ENCODE measurements at regions not wholly inside any gene's neighbourhood (a gene's known extent, or its start where the extent isn't known, plus 50 kb on each side); places are given as distances from the start of the nearest gene placed in this dataset.

DNA sequence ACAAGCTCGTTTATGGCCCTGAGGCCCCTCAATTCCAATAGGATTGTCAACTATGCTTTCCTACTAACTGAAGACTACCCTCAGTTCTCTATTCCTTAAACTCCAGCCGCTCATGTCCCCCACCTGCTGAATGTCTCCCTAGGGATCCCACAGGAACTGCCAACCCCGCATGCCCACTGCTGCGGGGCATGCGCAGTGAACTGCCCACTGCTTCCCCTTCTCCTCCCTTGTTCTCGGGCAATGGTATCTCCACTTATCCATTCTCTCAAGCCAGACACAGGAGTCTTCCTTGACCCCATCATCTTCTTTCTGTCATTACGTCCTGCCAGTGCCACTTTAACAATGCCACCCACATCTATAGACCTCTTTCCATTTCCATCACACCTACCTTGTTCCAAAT, 90.0 kb downstream of the FGF18 start:
- Histone ChIP-seq H3F3A (ENCODE audit: insufficient read depth) (no peaks in the 10 kb centered on the region), H3K4me3 (no peak overlapping the region), H4K20me1 (ENCODE audit: insufficient read depth) (no peaks in the 10 kb centered on the region), H3K79me2 (ENCODE audit: insufficient read depth) (no peaks in the 10 kb centered on the region), H2AFZ (no peak overlapping the region), H3K27ac (no peak overlapping the region), H3K9me3 (ENCODE audit: low read depth) (no peaks in the 10 kb centered on the region), H3K4me1 (ENCODE audit: insufficient read depth) (no peaks in the 10 kb centered on the region), H3K9ac (no peak overlapping the region), H3K27me3 (replicated peaks; ENCODE audit: insufficient read depth) (no peaks in the 10 kb centered on the region; the same call in 1 of the 2 replicates), H3K9me2 (ENCODE audit: insufficient read depth) (no peaks in the 10 kb centered on the region), H3K4me2 (ENCODE audit: unreplicated experiment) (no peak overlapping the region), H3K36me3 (ENCODE audit: low read depth) (no peaks in the 10 kb centered on the region)
- TF ChIP-seq EZH2 (IDR thresholded peaks at IDR 0.05; ENCODE audit: insufficient read depth, poor library complexity, severe bottlenecking) (no peak), EZH2phosphoT487 (IDR thresholded peaks at IDR 0.05; ENCODE audit: insufficient read depth, low read depth) (no peak)
- no peak for DNase-seq
- WGBS, 2 experiments (ENCODE audit: low coverage in 1 of 2, low lambda C conversion rate in 2 of 2, missing lambda C conversion rate in 2 of 2), result 77 to 83% methylated on average over 7 of the region's 7 CpGs
- in situ Hi-C loops (cut with MboI), result no loop called here

DNA sequence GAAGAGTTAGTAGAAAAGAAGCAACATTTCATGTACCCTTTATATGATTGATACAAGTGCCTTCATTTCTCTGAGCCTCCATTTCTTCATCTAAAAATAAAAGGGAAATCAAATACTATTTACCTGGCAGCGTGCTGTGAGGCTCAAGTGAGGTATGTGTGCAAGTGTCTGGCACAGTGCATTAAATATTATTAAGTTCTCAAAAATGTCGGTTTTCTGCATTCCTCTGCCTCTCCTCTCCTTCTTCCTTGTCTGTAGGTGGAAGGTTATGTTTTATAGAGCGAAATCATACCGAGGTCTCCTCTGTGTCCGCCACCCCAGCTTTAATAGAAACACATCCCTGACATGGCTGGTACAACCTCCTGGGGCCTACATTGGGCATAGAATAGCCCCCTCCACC, 93.0 kb downstream of the FGF18 start:
- WGBS, 2 experiments (ENCODE audit: low coverage in 1 of 2, low lambda C conversion rate in 2 of 2, missing lambda C conversion rate in 2 of 2), result 85 to 86% methylated on average over 5 of the region's 5 CpGs
- no peak for TF ChIP-seq EZH2phosphoT487 (IDR thresholded peaks at IDR 0.05; ENCODE audit: insufficient read depth, low read depth)
- no peak for TF ChIP-seq EZH2 (IDR thresholded peaks at IDR 0.05; ENCODE audit: insufficient read depth, poor library complexity, severe bottlenecking)
- no peak overlapping the region for H3K27ac ChIP-seq

DNA sequence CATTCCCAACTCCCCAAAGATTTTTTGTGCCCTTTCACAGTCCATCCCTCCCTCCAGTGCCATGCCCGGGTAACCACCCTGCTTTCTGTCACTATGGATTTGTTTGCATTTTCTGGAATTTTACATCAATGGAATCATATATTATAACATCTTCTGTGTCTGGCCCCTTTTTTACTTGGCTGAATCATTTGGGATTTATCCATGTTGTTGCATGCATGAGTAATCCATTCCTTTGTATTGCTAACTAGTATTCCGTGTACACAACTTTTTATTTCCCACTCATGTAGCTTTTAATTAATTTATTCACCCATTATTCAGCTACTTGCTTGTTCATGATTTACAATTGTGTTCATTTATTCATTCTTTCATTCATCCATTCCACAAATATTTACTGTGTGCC, 94.1 kb downstream of the FGF18 start:
- in situ Hi-C loops (cut with MboI), result no loop called here

More for the DNA sequence above, 93.0 kb downstream of the FGF18 start:
- Histone ChIP-seq H3K4me2 (ENCODE audit: unreplicated experiment) (no peak overlapping the region), H3K4me1 (ENCODE audit: insufficient read depth) (no peaks in the 10 kb centered on the region), H3K27me3 (replicated peaks; ENCODE audit: insufficient read depth) (no peaks in the 10 kb centered on the region; the same call in 1 of the 2 replicates), H3K9ac (no peak overlapping the region), H3K36me3 (ENCODE audit: low read depth) (no peaks in the 10 kb centered on the region), H3K9me3 (ENCODE audit: low read depth) (no peaks in the 10 kb centered on the region), H3K4me3 (no peak overlapping the region), H3F3A (ENCODE audit: insufficient read depth) (no peaks in the 10 kb centered on the region), H3K79me2 (ENCODE audit: insufficient read depth) (no peaks in the 10 kb centered on the region), H2AFZ (no peak overlapping the region), H4K20me1 (ENCODE audit: insufficient read depth) (no peaks in the 10 kb centered on the region), H3K9me2 (ENCODE audit: insufficient read depth) (no peaks in the 10 kb centered on the region)
- in situ Hi-C loops (cut with MboI), result no loop called here
- no peak for DNase-seq

DNA sequence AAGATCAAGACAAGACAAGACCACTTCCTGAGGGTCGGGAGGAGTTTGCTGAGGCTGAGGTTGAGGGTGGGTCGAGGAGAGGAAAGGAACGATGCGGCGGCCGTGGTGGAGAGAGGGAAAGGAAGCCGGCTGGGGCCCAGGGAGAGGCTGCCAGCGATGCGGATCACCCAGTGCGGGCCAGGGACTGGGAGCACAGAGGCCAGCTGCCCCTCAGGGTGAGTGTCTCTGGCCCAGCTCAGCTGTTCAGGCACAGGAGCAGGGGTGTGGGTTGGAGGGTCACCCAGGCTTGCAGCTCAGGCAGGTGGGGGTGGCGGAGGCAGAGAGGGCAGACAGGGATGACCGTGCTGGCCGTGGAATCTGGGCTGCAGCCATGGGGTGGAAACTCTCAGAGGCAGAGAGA, 99.5 kb downstream of the FGF18 start:
- TF ChIP-seq EZH2phosphoT487 (IDR thresholded peaks at IDR 0.05; ENCODE audit: insufficient read depth, low read depth) (no peak), EZH2 (IDR thresholded peaks at IDR 0.05; ENCODE audit: insufficient read depth, poor library complexity, severe bottlenecking) (no peak)
- H3K36me3 ChIP-seq (ENCODE audit: low read depth), result no peaks in the 10 kb centered on the region
- no peak for DNase-seq
- H3F3A ChIP-seq (ENCODE audit: insufficient read depth), result peaks cover 16% of the 10 kb centered on the region
- in situ Hi-C loops (cut with MboI), result no loop called here
- H3K9ac ChIP-seq, result no peak overlapping the region
- H3K4me3 ChIP-seq, result no peak overlapping the region
- 95% methylated on average over 5 to 13 of the region's 13 CpGs for WGBS, 2 experiments (ENCODE audit: low coverage in 1 of 2, low lambda C conversion rate in 2 of 2, missing lambda C conversion rate in 2 of 2)
- H3K9me3 ChIP-seq (ENCODE audit: low read depth), result no peaks in the 10 kb centered on the region
- H3K4me2 ChIP-seq (ENCODE audit: unreplicated experiment), result no peak overlapping the region
- no peaks in the 10 kb centered on the region; the same call in 1 of the 2 replicates for H3K9me2 ChIP-seq (ENCODE audit: insufficient read depth)
- no peak overlapping the region for H2AFZ ChIP-seq
- H3K27ac ChIP-seq, result no peak overlapping the region
- peaks cover 21% of the 10 kb centered on the region for H3K4me1 ChIP-seq (ENCODE audit: insufficient read depth)
- H3K27me3 ChIP-seq (replicated peaks; ENCODE audit: insufficient read depth), result no peaks in the 10 kb centered on the region
- no peaks in the 10 kb centered on the region for H4K20me1 ChIP-seq (ENCODE audit: insufficient read depth)
- H3K79me2 ChIP-seq (ENCODE audit: insufficient read depth), result no peaks in the 10 kb centered on the region

More for the DNA sequence above, 94.1 kb downstream of the FGF18 start:
- H3K79me2 ChIP-seq (ENCODE audit: insufficient read depth), result no peaks in the 10 kb centered on the region
- H3K9me3 ChIP-seq (ENCODE audit: low read depth), result no peaks in the 10 kb centered on the region
- no peaks in the 10 kb centered on the region for H4K20me1 ChIP-seq (ENCODE audit: insufficient read depth)
- H3K4me2 ChIP-seq (ENCODE audit: unreplicated experiment), result no peak overlapping the region
- H3F3A ChIP-seq (ENCODE audit: insufficient read depth), result no peaks in the 10 kb centered on the region
- H3K36me3 ChIP-seq (ENCODE audit: low read depth), result no peaks in the 10 kb centered on the region
- H3K27me3 ChIP-seq (replicated peaks; ENCODE audit: insufficient read depth), result no peaks in the 10 kb centered on the region; the same call in 1 of the 2 replicates
- 54 to 62% methylated on average over 2 of the region's 2 CpGs for WGBS, 2 experiments (ENCODE audit: low coverage in 1 of 2, low lambda C conversion rate in 2 of 2, missing lambda C conversion rate in 2 of 2)
- no peak overlapping the region for H3K4me3 ChIP-seq
- no peak overlapping the region for H2AFZ ChIP-seq
- H3K4me1 ChIP-seq (ENCODE audit: insufficient read depth), result no peaks in the 10 kb centered on the region
- no peak overlapping the region for H3K9ac ChIP-seq
- no peak overlapping the region for H3K27ac ChIP-seq
- no peaks in the 10 kb centered on the region for H3K9me2 ChIP-seq (ENCODE audit: insufficient read depth)
- TF ChIP-seq EZH2 (IDR thresholded peaks at IDR 0.05; ENCODE audit: insufficient read depth, poor library complexity, severe bottlenecking) (no peak), EZH2phosphoT487 (IDR thresholded peaks at IDR 0.05; ENCODE audit: insufficient read depth, low read depth) (no peak)
- peak; percentile 67 for DNase-seq

Data from GM23248 (cell line).